ENCODE measurements at regions not wholly inside any gene's neighbourhood (a gene's known extent, or its start where the extent isn't known, plus 50 kb on each side); places are given as distances from the start of the nearest gene placed in this dataset.

- TF ChIP-seq CTBP1 (IDR thresholded peaks at IDR 0.05; ENCODE audit: borderline replicate concordance), result no peak
- TF ChIP-seq BHLHE40 (IDR thresholded peaks at IDR 0.05; ENCODE audit: borderline replicate concordance), result no peak
- TF ChIP-seq TARDBP (IDR thresholded peaks at IDR 0.05), result no peak
- no peak for TF ChIP-seq FOXA1 (IDR thresholded peaks at IDR 0.05)
Measured at GRCh38 chr4:66640233-66640990, 904.9 kb downstream of the CENPC start.
